IPS-NIHi7 (cell line): ENCODE measurements at regions not wholly inside any gene's neighbourhood (a gene's known extent, or its start where the extent isn't known, plus 50 kb on each side); places are given as distances from the start of the nearest gene placed in this dataset.

Experiments used
- DNase-seq: peaks from one replicate; pipeline ENCODE4 v3.0.0; 2012; ENCODE audit warnings: mixed read lengths; ENCODE audit errors: extremely low spot score

- no peak for DNase-seq
Measured at GRCh38 chr20:40806929-40807820, 118.1 kb upstream of the MAFB start.

GRCh38 chr20:40807821-40808170 lies 118.8 kb upstream of the MAFB start:
- no peak for DNase-seq

- no peak for DNase-seq
Measured at GRCh38 chr20:40808936-40809335, 119.9 kb upstream of the MAFB start.

GRCh38 chr20:40809361-40809760 lies 120.3 kb upstream of the MAFB start:
- DNase-seq: no peak

GRCh38 chr20:40810332-40811000 lies 121.4 kb upstream of the MAFB start:
- no peak for DNase-seq

- DNase-seq: no peak
Measured at GRCh38 chr20:40811004-40811403, 122.0 kb upstream of the MAFB start.

GRCh38 chr20:40811660-40812414 lies 122.8 kb upstream of the MAFB start:
- DNase-seq: no peak

GRCh38 chr20:40812415-40812925 lies 123.4 kb upstream of the MAFB start:
- DNase-seq: no peak

- DNase-seq: no peak
Measured at GRCh38 chr20:40813029-40813431, 124.0 kb upstream of the MAFB start.

- no peak for DNase-seq
Measured at GRCh38 chr20:40813708-40814630, 124.9 kb upstream of the MAFB start.

GRCh38 chr20:40814631-40814960 lies 125.6 kb upstream of the MAFB start:
- DNase-seq: no peak

GRCh38 chr20:40815156-40816038 lies 126.4 kb upstream of the MAFB start:
- DNase-seq: no peak

GRCh38 chr20:40816039-40816352 lies 127.0 kb upstream of the MAFB start:
- no peak for DNase-seq

GRCh38 chr20:40821429-40821828 lies 132.4 kb upstream of the MAFB start:
- no peak for DNase-seq

GRCh38 chr20:40826699-40827098 lies 137.7 kb upstream of the MAFB start:
- no peak for DNase-seq

GRCh38 chr20:40835321-40835720 lies 146.3 kb upstream of the MAFB start:
- no peak for DNase-seq

- DNase-seq: no peak
Measured at GRCh38 chr20:40838509-40838908, 149.5 kb upstream of the MAFB start.

- DNase-seq: no peak
Measured at GRCh38 chr20:40843251-40843650, 154.2 kb upstream of the MAFB start.

GRCh38 chr20:40844332-40844731 lies 155.3 kb upstream of the MAFB start:
- no peak for DNase-seq

- DNase-seq: no peak
Measured at GRCh38 chr20:40848096-40848495, 159.1 kb upstream of the MAFB start.

- DNase-seq: no peak
Measured at GRCh38 chr20:40848526-40848925, 159.5 kb upstream of the MAFB start.
